ENCODE measurements at regions not wholly inside any gene's neighbourhood (a gene's known extent, or its start where the extent isn't known, plus 50 kb on each side); places are given as distances from the start of the nearest gene placed in this dataset.
A peak's percentile ranks its signal among the peaks of the same experiment; 100 is the strongest.

GRCh38 chr1:55368698-55369097, 153.5 kb upstream of the USP24 start:
- no peak overlapping the region for H3K4me2 ChIP-seq (ENCODE audit: unreplicated experiment)
- H3K9me3 ChIP-seq (ENCODE audit: low read depth), result no peaks in the 10 kb centered on the region
- peaks cover 17% of the 10 kb centered on the region for H3F3A ChIP-seq (ENCODE audit: insufficient read depth)
- in situ Hi-C loops (cut with MboI), result no loop called here
- no peak for DNase-seq
- H2AFZ ChIP-seq, result no peak overlapping the region
- no peak overlapping the region for H3K27ac ChIP-seq
- no peak overlapping the region for H3K9ac ChIP-seq
- no peaks in the 10 kb centered on the region for H4K20me1 ChIP-seq (ENCODE audit: insufficient read depth)
- TF ChIP-seq EZH2phosphoT487 (IDR thresholded peaks at IDR 0.05; ENCODE audit: insufficient read depth, low read depth) (no peak), EZH2 (IDR thresholded peaks at IDR 0.05; ENCODE audit: insufficient read depth, poor library complexity, severe bottlenecking) (no peak)
- peaks cover 6% of the 10 kb centered on the region for H3K4me1 ChIP-seq (ENCODE audit: insufficient read depth)
- H3K27me3 ChIP-seq (replicated peaks; ENCODE audit: insufficient read depth), result no peaks in the 10 kb centered on the region
- H3K36me3 ChIP-seq (ENCODE audit: low read depth), result no peaks in the 10 kb centered on the region
- WGBS, 2 experiments (ENCODE audit: low coverage in 1 of 2, low lambda C conversion rate in 2 of 2, missing lambda C conversion rate in 2 of 2), result 28 to 33% methylated on average over 3 of the region's 3 CpGs
- H3K79me2 ChIP-seq (ENCODE audit: insufficient read depth), result no peaks in the 10 kb centered on the region
- H3K9me2 ChIP-seq (ENCODE audit: insufficient read depth), result no peaks in the 10 kb centered on the region
- no peak overlapping the region for H3K4me3 ChIP-seq

GRCh38 chr1:55367273-55367672, 152.1 kb upstream of the USP24 start:
- in situ Hi-C loops (cut with MboI), result no loop called here
- H3K4me1 ChIP-seq (ENCODE audit: insufficient read depth), result peaks cover 16% of the 10 kb centered on the region
- no peak overlapping the region for H3K9ac ChIP-seq
- no peak overlapping the region for H3K4me3 ChIP-seq
- no peak for DNase-seq
- H3K27me3 ChIP-seq (replicated peaks; ENCODE audit: insufficient read depth), result no peaks in the 10 kb centered on the region
- no peaks in the 10 kb centered on the region for H3K36me3 ChIP-seq (ENCODE audit: low read depth)
- H3K9me3 ChIP-seq (ENCODE audit: low read depth), result no peaks in the 10 kb centered on the region
- no peaks in the 10 kb centered on the region for H3K9me2 ChIP-seq (ENCODE audit: insufficient read depth)
- H4K20me1 ChIP-seq (ENCODE audit: insufficient read depth), result no peaks in the 10 kb centered on the region
- WGBS, 2 experiments (ENCODE audit: low coverage in 1 of 2, low lambda C conversion rate in 2 of 2, missing lambda C conversion rate in 2 of 2), result 92 to 94% methylated on average over 7 of the region's 7 CpGs
- no peak overlapping the region for H3K4me2 ChIP-seq (ENCODE audit: unreplicated experiment)
- H2AFZ ChIP-seq, result no peak overlapping the region
- peaks cover 26% of the 10 kb centered on the region for H3F3A ChIP-seq (ENCODE audit: insufficient read depth)
- H3K27ac ChIP-seq, result no peak overlapping the region
- TF ChIP-seq EZH2 (IDR thresholded peaks at IDR 0.05; ENCODE audit: insufficient read depth, poor library complexity, severe bottlenecking) (no peak), EZH2phosphoT487 (IDR thresholded peaks at IDR 0.05; ENCODE audit: insufficient read depth, low read depth) (no peak)
- no peaks in the 10 kb centered on the region for H3K79me2 ChIP-seq (ENCODE audit: insufficient read depth)

GRCh38 chr1:55364216-55364615, 149.1 kb upstream of the USP24 start:
- H3K4me2 ChIP-seq (ENCODE audit: unreplicated experiment), result no peak overlapping the region
- H2AFZ ChIP-seq, result no peak overlapping the region
- H3K4me3 ChIP-seq, result no peak overlapping the region
- peaks cover 16% of the 10 kb centered on the region for H3K4me1 ChIP-seq (ENCODE audit: insufficient read depth)
- no peaks in the 10 kb centered on the region for H4K20me1 ChIP-seq (ENCODE audit: insufficient read depth)
- 91 to 95% methylated on average over 3 of the region's 3 CpGs for WGBS, 2 experiments (ENCODE audit: low coverage in 1 of 2, low lambda C conversion rate in 2 of 2, missing lambda C conversion rate in 2 of 2)
- no peak overlapping the region for H3K9ac ChIP-seq
- peaks cover 17% of the 10 kb centered on the region for H3F3A ChIP-seq (ENCODE audit: insufficient read depth)
- H3K36me3 ChIP-seq (ENCODE audit: low read depth), result no peaks in the 10 kb centered on the region
- H3K9me3 ChIP-seq (ENCODE audit: low read depth), result no peaks in the 10 kb centered on the region
- TF ChIP-seq EZH2phosphoT487 (IDR thresholded peaks at IDR 0.05; ENCODE audit: insufficient read depth, low read depth), result no peak
- TF ChIP-seq EZH2 (IDR thresholded peaks at IDR 0.05; ENCODE audit: insufficient read depth, poor library complexity, severe bottlenecking), result no peak
- H3K27me3 ChIP-seq (replicated peaks; ENCODE audit: insufficient read depth), result no peaks in the 10 kb centered on the region
- H3K9me2 ChIP-seq (ENCODE audit: insufficient read depth), result no peaks in the 10 kb centered on the region
- in situ Hi-C loops (cut with MboI), result no loop called here
- DNase-seq, result no peak
- no peaks in the 10 kb centered on the region for H3K79me2 ChIP-seq (ENCODE audit: insufficient read depth)
- no peak overlapping the region for H3K27ac ChIP-seq

GRCh38 chr1:55363268-55363667, 148.1 kb upstream of the USP24 start:
- no peaks in the 10 kb centered on the region for H3K79me2 ChIP-seq (ENCODE audit: insufficient read depth)
- no peaks in the 10 kb centered on the region for H3K9me3 ChIP-seq (ENCODE audit: low read depth)
- H3K9me2 ChIP-seq (ENCODE audit: insufficient read depth), result no peaks in the 10 kb centered on the region
- no peak overlapping the region for H3K27ac ChIP-seq
- TF ChIP-seq EZH2phosphoT487 (IDR thresholded peaks at IDR 0.05; ENCODE audit: insufficient read depth, low read depth) (no peak), EZH2 (IDR thresholded peaks at IDR 0.05; ENCODE audit: insufficient read depth, poor library complexity, severe bottlenecking) (no peak)
- no peak overlapping the region for H3K4me3 ChIP-seq
- no peaks in the 10 kb centered on the region for H3K27me3 ChIP-seq (replicated peaks; ENCODE audit: insufficient read depth)
- in situ Hi-C loops (cut with MboI), result no loop called here
- H2AFZ ChIP-seq, result no peak overlapping the region
- H3K4me2 ChIP-seq (ENCODE audit: unreplicated experiment), result no peak overlapping the region
- DNase-seq, result peak; percentile 58
- WGBS, 2 experiments (ENCODE audit: low coverage in 1 of 2, low lambda C conversion rate in 2 of 2, missing lambda C conversion rate in 2 of 2), result 16 to 26% methylated on average over 1 of the region's 1 CpG
- no peaks in the 10 kb centered on the region for H3K36me3 ChIP-seq (ENCODE audit: low read depth)
- H3F3A ChIP-seq (ENCODE audit: insufficient read depth), result peaks cover 12% of the 10 kb centered on the region
- no peak overlapping the region for H3K9ac ChIP-seq
- no peaks in the 10 kb centered on the region for H4K20me1 ChIP-seq (ENCODE audit: insufficient read depth)
- H3K4me1 ChIP-seq (ENCODE audit: insufficient read depth), result peaks cover 12% of the 10 kb centered on the region

GRCh38 chr1:55362558-55362957, 147.4 kb upstream of the USP24 start:
- Histone ChIP-seq H3K9me3 (ENCODE audit: low read depth) (no peaks in the 10 kb centered on the region), H3K27ac (no peak overlapping the region), H3K4me2 (ENCODE audit: unreplicated experiment) (peak overlapping the region; percentile 37), H3K27me3 (replicated peaks; ENCODE audit: insufficient read depth) (0 out of 2 replicates have a peak, but pooled peaks cover 3% of the 10 kb centered on the region), H3K36me3 (ENCODE audit: low read depth) (no peaks in the 10 kb centered on the region), H3K79me2 (ENCODE audit: insufficient read depth) (no peaks in the 10 kb centered on the region), H3F3A (ENCODE audit: insufficient read depth) (peaks cover 12% of the 10 kb centered on the region), H3K9me2 (ENCODE audit: insufficient read depth) (no peaks in the 10 kb centered on the region), H3K4me3 (no peak overlapping the region), H3K9ac (no peak overlapping the region), H4K20me1 (ENCODE audit: insufficient read depth) (no peaks in the 10 kb centered on the region), H3K4me1 (ENCODE audit: insufficient read depth) (peaks cover 12% of the 10 kb centered on the region), H2AFZ (no peak overlapping the region)
- WGBS, 2 experiments (ENCODE audit: low coverage in 1 of 2, low lambda C conversion rate in 2 of 2, missing lambda C conversion rate in 2 of 2), result 2 to 5% methylated on average over 3 of the region's 3 CpGs
- TF ChIP-seq EZH2phosphoT487 (IDR thresholded peaks at IDR 0.05; ENCODE audit: insufficient read depth, low read depth), result no peak
- TF ChIP-seq EZH2 (IDR thresholded peaks at IDR 0.05; ENCODE audit: insufficient read depth, poor library complexity, severe bottlenecking), result no peak
- DNase-seq, result peak; percentile 90
- in situ Hi-C loops (cut with MboI), result no loop called here
